Hypothalamus (tissue), 51 donors: ENCODE measurements at regions not wholly inside any gene's neighbourhood (a gene's known extent, or its start where the extent isn't known, plus 50 kb on each side); places are given as distances from the start of the nearest gene placed in this dataset.

ENCODE experiments used
- DNase-seq, 51 donors: peaks; one replicate each; lab custom pipeline; 2025; lab: John Stamatoyannopoulos, UW

GRCh38 chr3:76733073-76733759 is 306.7 kb upstream of the ROBO2 start:
- no peak for DNase-seq

- DNase-seq, result no peak
These were observed 304.7 kb upstream of the ROBO2 start for GRCh38 chr3:76735152-76735551.

GRCh38 chr3:76753599-76753998 is 286.3 kb upstream of the ROBO2 start:
- DNase-seq, result no peak

GRCh38 chr3:76754247-76754646 is 285.7 kb upstream of the ROBO2 start:
- no peak for DNase-seq

GRCh38 chr3:76756577-76756976 is 283.3 kb upstream of the ROBO2 start:
- DNase-seq, result no peak

GRCh38 chr3:76760336-76760735 is 279.6 kb upstream of the ROBO2 start:
- DNase-seq, result no peak

- DNase-seq, result no peak
These were observed 274.4 kb upstream of the ROBO2 start for GRCh38 chr3:76765511-76765910.

GRCh38 chr3:76768912-76769311 is 271.0 kb upstream of the ROBO2 start:
- no peak for DNase-seq

GRCh38 chr3:76776927-76777326 is 263.0 kb upstream of the ROBO2 start:
- DNase-seq, result no peak

GRCh38 chr3:76788206-76788605 is 251.7 kb upstream of the ROBO2 start:
- DNase-seq, result no peak

- DNase-seq, result no peak
These were observed 250.7 kb upstream of the ROBO2 start for GRCh38 chr3:76789237-76789636.

GRCh38 chr3:76811418-76811817 is 228.5 kb upstream of the ROBO2 start:
- DNase-seq, result no peak

GRCh38 chr3:76812649-76813242 is 227.2 kb upstream of the ROBO2 start:
- no peak for DNase-seq

GRCh38 chr3:76815561-76815960 is 224.3 kb upstream of the ROBO2 start:
- no peak for DNase-seq

GRCh38 chr3:76820481-76820880 is 219.4 kb upstream of the ROBO2 start:
- DNase-seq, result no peak

GRCh38 chr3:76824658-76825240 is 215.2 kb upstream of the ROBO2 start:
- no peak for DNase-seq

GRCh38 chr3:76826861-76827260 is 213.0 kb upstream of the ROBO2 start:
- no peak for DNase-seq

- DNase-seq, result no peak
These were observed 212.1 kb upstream of the ROBO2 start for GRCh38 chr3:76827701-76828226.

GRCh38 chr3:76834657-76835056 is 205.2 kb upstream of the ROBO2 start:
- DNase-seq, result no peak

- DNase-seq, result no peak
These were observed 198.2 kb upstream of the ROBO2 start for GRCh38 chr3:76841747-76842146.

GRCh38 chr3:76842216-76842615 is 197.7 kb upstream of the ROBO2 start:
- no peak for DNase-seq

- DNase-seq, result no peak
These were observed 184.4 kb upstream of the ROBO2 start for GRCh38 chr3:76855451-76855850.
